ENCODE measurements at regions not wholly inside any gene's neighbourhood (a gene's known extent, or its start where the extent isn't known, plus 50 kb on each side); places are given as distances from the start of the nearest gene placed in this dataset.
"Not testable (repeated sequence)": the region's sequence is repeated elsewhere in the genome, so short reads cannot be mapped to it uniquely, and the experiment has no call there.

DNA sequence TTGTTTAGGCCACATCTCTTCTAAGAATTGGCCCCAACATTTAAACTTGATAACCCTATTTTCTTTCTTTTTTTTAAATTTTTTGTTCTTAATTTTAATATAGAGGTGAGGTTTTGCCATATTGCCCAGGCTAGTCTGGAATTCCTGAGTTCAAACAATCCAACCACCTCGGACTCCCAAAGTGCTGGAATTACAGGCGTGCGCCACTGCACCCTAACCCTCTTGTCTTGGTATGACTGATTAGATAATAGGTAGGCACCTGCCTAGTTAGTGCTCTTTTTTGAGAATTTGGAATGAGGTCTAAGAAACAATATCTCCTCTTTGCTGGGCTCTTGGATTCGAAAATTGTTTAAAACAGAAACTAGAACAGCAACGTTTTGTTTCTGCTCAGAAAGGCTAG is 116.4 kb upstream of the GOLGA6L6 start:
- Histone ChIP-seq H3K9me3 (no peaks in the 10 kb centered on the region), H3K27ac (no peak overlapping the region), H3K27me3 (peaks cover 0 to 13% (median 0%) of the 10 kb centered on the region in 9 donors), H3K4me1 (no peaks in the 10 kb centered on the region), H3K36me3 (no peaks in the 10 kb centered on the region), H3K4me3 (no peak overlapping the region)
- TF ChIP-seq CTCF (IDR thresholded peaks at IDR 0.05): no peak
- no peak for TF ChIP-seq POLR2A (IDR thresholded peaks at IDR 0.05)
- 33 to 52% (median 44%) methylated on average over 5 of the region's 5 CpGs for WGBS, 4 donors
- DNase-seq (no peak), ATAC-seq (no peak)
- intact Hi-C loops (cut with DNase I): no loop called here

DNA sequence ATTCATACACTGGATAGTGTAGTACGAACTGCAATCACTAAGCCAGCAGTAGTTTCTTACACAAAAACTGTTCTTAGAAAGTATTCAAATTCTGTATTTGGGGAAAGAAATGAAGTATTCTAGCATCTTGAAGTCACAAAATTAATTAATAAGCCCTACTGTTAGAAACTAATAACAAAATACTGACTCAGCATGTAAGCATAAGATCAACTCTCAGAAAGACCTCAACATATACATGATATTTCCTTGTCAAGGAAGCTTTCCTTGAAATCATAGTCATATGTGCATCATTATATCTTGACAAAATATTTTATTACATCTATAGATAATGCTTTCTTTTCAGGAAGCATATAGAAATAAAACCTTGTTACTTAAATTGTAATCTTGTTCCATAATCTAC is 115.5 kb upstream of the GOLGA6L6 start:
- WGBS, 4 donors: 73 to 83% (median 76%) methylated on average over 1 of the region's 1 CpG
- no peaks in the 10 kb centered on the region for H3K4me1 ChIP-seq
- no peak for ATAC-seq
- H3K27me3 ChIP-seq: peaks cover 0 to 6% (median 0%) of the 10 kb centered on the region in 9 donors
- no peak overlapping the region for H3K27ac ChIP-seq
- H3K9me3 ChIP-seq: no peaks in the 10 kb centered on the region
- TF ChIP-seq POLR2A (IDR thresholded peaks at IDR 0.05) (no peak), CTCF (IDR thresholded peaks at IDR 0.05) (no peak)
- no peaks in the 10 kb centered on the region for H3K36me3 ChIP-seq
- intact Hi-C loops (cut with DNase I): no loop called here
- no peak for DNase-seq
- no peak overlapping the region for H3K4me3 ChIP-seq

DNA sequence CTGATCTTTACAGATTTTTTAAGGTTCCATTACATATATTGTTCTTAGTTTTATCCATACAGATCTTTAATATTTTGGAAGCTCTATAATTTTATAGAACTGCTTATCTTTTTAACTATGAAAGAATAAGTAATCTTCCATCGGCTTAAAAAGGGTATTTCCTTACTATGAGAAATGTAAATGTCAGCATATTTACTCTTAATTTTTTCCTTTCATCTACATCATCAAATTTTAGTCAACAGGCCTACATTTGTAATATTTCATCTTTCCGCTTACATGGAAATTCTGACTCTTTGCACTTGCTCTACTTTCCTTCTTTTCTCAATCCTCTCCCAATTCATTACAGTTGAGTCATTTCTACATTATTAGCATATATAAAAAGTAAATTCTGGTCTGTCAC is 111.3 kb upstream of the GOLGA6L6 start:
- Histone ChIP-seq H3K4me1 (no peaks in the 10 kb centered on the region), H3K4me3 (no peak overlapping the region), H3K9me3 (no peaks in the 10 kb centered on the region), H3K27me3 (peaks cover 0 to 3% (median 0%) of the 10 kb centered on the region in 9 donors), H3K36me3 (no peaks in the 10 kb centered on the region), H3K27ac (no peak overlapping the region)
- no peak for ATAC-seq
- no peak for DNase-seq
- intact Hi-C loops (cut with DNase I): no loop called here
- WGBS, 4 donors: 71 to 77% (median 74%) methylated on average over 2 of the region's 2 CpGs
- TF ChIP-seq CTCF (IDR thresholded peaks at IDR 0.05): no peak
- TF ChIP-seq POLR2A (IDR thresholded peaks at IDR 0.05): no peak

DNA sequence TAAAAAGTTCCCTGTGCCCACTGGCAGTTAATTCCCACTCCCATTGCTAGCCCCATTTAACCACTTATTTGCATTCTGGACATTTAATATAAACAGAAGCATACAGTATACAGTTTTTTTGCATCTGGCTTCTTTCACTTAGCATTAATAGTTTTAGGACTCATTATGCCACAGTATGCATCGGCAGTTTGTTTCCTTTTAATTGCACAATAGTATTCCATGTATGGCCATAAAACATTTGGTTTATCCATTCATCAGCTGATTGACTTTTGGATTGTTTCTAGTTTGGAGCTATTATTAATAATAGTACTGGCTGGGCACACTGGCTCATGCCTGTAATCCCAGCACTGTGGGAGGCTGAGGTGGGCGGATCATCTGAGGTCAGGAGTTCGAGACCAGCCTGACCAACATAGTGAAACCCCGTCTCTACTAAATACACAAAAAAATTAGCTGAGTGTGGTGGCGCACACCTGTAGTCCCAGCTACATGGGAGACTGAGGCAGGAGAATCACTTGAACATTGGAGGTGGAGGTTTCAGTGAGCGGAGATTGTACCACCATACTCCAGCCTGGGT is 106.9 kb upstream of the GOLGA6L6 start:
- ATAC-seq; H3K36me3 ChIP-seq; intact Hi-C loops (cut with DNase I); H3K9me3 ChIP-seq; H3K4me1 ChIP-seq; DNase-seq; H3K27ac ChIP-seq; H3K4me3 ChIP-seq: not testable (repeated sequence)
- H3K27me3 ChIP-seq: peaks cover 0 to 11% (median 7%) of the 10 kb centered on the region in 9 donors
- whole genome bisulfite sequencing, 4 donors: 70 to 83% (median 75%) methylated on average over 6 of the region's 6 CpGs

DNA sequence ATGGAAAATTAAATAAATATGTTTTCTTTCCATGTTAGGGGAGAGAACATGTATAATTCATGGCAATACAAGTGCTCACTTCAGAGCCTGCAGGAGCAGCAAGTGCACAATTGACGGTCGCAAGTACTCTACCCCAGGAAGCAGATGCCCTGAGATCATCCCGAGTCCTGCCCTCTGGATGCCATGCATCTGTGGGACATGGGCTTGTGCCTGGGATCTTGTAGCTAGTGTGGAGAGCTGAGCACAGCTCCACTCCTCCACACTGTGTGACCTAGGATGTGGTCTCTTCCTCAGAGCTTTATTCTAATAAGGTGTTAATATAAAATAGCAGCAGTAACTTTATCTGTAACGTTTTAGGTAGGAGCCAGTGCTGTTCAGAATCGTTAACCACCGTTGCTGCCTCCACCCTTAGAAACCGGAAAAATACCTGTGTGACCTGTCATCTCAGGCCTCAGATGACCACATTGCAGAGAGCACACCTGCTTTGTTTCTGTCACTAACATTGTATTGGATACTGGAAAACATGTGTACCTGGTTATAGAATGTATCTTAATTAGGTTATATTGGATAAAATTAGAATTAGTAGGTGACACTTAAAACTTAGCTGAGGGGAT is 105.0 kb upstream of the GOLGA6L6 start:
- H3K27me3 ChIP-seq: peaks cover 0 to 26% (median 16%) of the 10 kb centered on the region in 9 donors
- no peaks in the 10 kb centered on the region for H3K36me3 ChIP-seq
- H3K27ac ChIP-seq: no peak overlapping the region
- H3K9me3 ChIP-seq: no peaks in the 10 kb centered on the region
- WGBS, 4 donors: 66 to 74% (median 67%) methylated on average over 7 of the region's 7 CpGs
- ATAC-seq (peak in 3 of 4 donors; percentile 27 to 47 (median 39)), DNase-seq (no peak)
- H3K4me3 ChIP-seq: no peak overlapping the region
- intact Hi-C loops (cut with DNase I): no loop called here
- no peak for TF ChIP-seq CTCF (IDR thresholded peaks at IDR 0.05)
- no peak for TF ChIP-seq POLR2A (IDR thresholded peaks at IDR 0.05)
- peaks cover 0 to 7% (median 0%) of the 10 kb centered on the region in 12 donors for H3K4me1 ChIP-seq
